ENCODE measurements at regions not wholly inside any gene's neighbourhood (a gene's known extent, or its start where the extent isn't known, plus 50 kb on each side); places are given as distances from the start of the nearest gene placed in this dataset.

GRCh38 chr11:121715405-121715804 lies 262.6 kb upstream of the SORL1-AS1 start:
- Histone ChIP-seq H3K9ac (ENCODE audit: low read length) (no peak overlapping the region), H3K27ac (ENCODE audit: low read length in 2 of 2) (no peak overlapping the region), H2AFZ (ENCODE audit: insufficient read depth, low read depth, low read length, poor library complexity, severe bottlenecking) (no peak overlapping the region), H3K9me3 (ENCODE audit: control extremely low read depth in 1 of 3, control insufficient read depth in 2 of 3, insufficient read depth in 1 of 3, low read length in 2 of 3) (peaks cover 0 to 1% (median 0%) of the 10 kb centered on the region in 3 donors), H4K20me1 (ENCODE audit: control insufficient read depth, insufficient read depth, low read length, poor library complexity, severe bottlenecking) (no peaks in the 10 kb centered on the region), H3K27me3 (replicated peaks in 1 of 4; ENCODE audit: control extremely low read depth in 1 of 4, control insufficient read depth in 3 of 4, insufficient read depth in 4 of 4, low read length in 3 of 4) (peaks cover 0 to 7% (median 0%) of the 10 kb centered on the region in 4 experiments), H3K4me3 (ENCODE audit: control extremely low read depth in 1 of 5, extremely low read depth in 1 of 5, insufficient read depth in 1 of 5, low read depth in 2 of 5, low read length in 4 of 5) (no peak overlapping the region), H3K36me3 (replicated peaks in 1 of 2; ENCODE audit: control extremely low read depth in 1 of 2, control insufficient read depth in 1 of 2, extremely low read depth in 1 of 2, insufficient read depth in 2 of 2, low read length in 1 of 2) (no peaks in the 10 kb centered on the region), H3K4me1 (ENCODE audit: control insufficient read depth in 2 of 2, insufficient read depth in 2 of 2, low read length in 2 of 2) (no peaks in the 10 kb centered on the region), H3K79me2 (ENCODE audit: control insufficient read depth, insufficient read depth, low read length) (no peaks in the 10 kb centered on the region), H3K4me2 (replicated peaks; ENCODE audit: low read depth, low read length, poor library complexity, severe bottlenecking) (no peak overlapping the region)
- no peak overlapping the region for H3K4me3 Mint-ChIP-seq
- no peaks in the 10 kb centered on the region for H3K9me3 Mint-ChIP-seq (ENCODE audit: insufficient read depth)
- ChIA-PET CTCF (interaction anchor here (0.6 kb wide), 1 partner anchor 969 kb away, joined by 3 read pairs; no protein-coding TSS in a partner anchor), POLR2A (no interaction called here)
- DNase-seq: no peak
- peaks cover 18% of the 10 kb centered on the region for H3K27me3 Mint-ChIP-seq
- TF ChIP-seq CTCF (IDR thresholded peaks at IDR 0.05) (no peak), EZH2 (IDR thresholded peaks at IDR 0.05; ENCODE audit: borderline replicate concordance, insufficient read depth, low read depth, low read length, poor library complexity, severe bottlenecking) (no peak)
- intact Hi-C loops (cut with micrococcal nuclease): no loop called here
- H3K4me1 Mint-ChIP-seq: no peaks in the 10 kb centered on the region
- no peak overlapping the region for H3K27ac Mint-ChIP-seq
- no peak for ATAC-seq (ENCODE audit: low read depth)
- WGBS (ENCODE audit: insufficient coverage): 95% methylated on average over 4 of the region's 4 CpGs

GRCh38 chr11:121714351-121714750 lies 261.6 kb upstream of the SORL1-AS1 start:
- Histone ChIP-seq H3K4me3 (ENCODE audit: control extremely low read depth in 1 of 5, extremely low read depth in 1 of 5, insufficient read depth in 1 of 5, low read depth in 2 of 5, low read length in 4 of 5) (no peak overlapping the region), H2AFZ (ENCODE audit: insufficient read depth, low read depth, low read length, poor library complexity, severe bottlenecking) (no peak overlapping the region), H4K20me1 (ENCODE audit: control insufficient read depth, insufficient read depth, low read length, poor library complexity, severe bottlenecking) (no peaks in the 10 kb centered on the region), H3K9ac (ENCODE audit: low read length) (no peak overlapping the region), H3K27me3 (replicated peaks in 1 of 4; ENCODE audit: control extremely low read depth in 1 of 4, control insufficient read depth in 3 of 4, insufficient read depth in 4 of 4, low read length in 3 of 4) (no peaks in the 10 kb centered on the region), H3K27ac (ENCODE audit: low read length in 2 of 2) (no peak overlapping the region), H3K79me2 (ENCODE audit: control insufficient read depth, insufficient read depth, low read length) (no peaks in the 10 kb centered on the region), H3K9me3 (ENCODE audit: control extremely low read depth in 1 of 3, control insufficient read depth in 2 of 3, insufficient read depth in 1 of 3, low read length in 2 of 3) (peaks cover 0 to 1% (median 0%) of the 10 kb centered on the region in 3 donors), H3K36me3 (replicated peaks in 1 of 2; ENCODE audit: control extremely low read depth in 1 of 2, control insufficient read depth in 1 of 2, extremely low read depth in 1 of 2, insufficient read depth in 2 of 2, low read length in 1 of 2) (no peaks in the 10 kb centered on the region), H3K4me2 (replicated peaks; ENCODE audit: low read depth, low read length, poor library complexity, severe bottlenecking) (no peak overlapping the region), H3K4me1 (ENCODE audit: control insufficient read depth in 2 of 2, insufficient read depth in 2 of 2, low read length in 2 of 2) (no peaks in the 10 kb centered on the region)
- no peak overlapping the region for H3K4me3 Mint-ChIP-seq
- DNase-seq (no peak), ATAC-seq (ENCODE audit: low read depth) (no peak)
- no peak for TF ChIP-seq CTCF (IDR thresholded peaks at IDR 0.05)
- TF ChIP-seq EZH2 (IDR thresholded peaks at IDR 0.05; ENCODE audit: borderline replicate concordance, insufficient read depth, low read depth, low read length, poor library complexity, severe bottlenecking): no peak
- intact Hi-C loops (cut with micrococcal nuclease): no loop called here
- H3K27ac Mint-ChIP-seq: no peak overlapping the region
- no CpG with 5 or more reads among the region's 3 CpGs for WGBS (ENCODE audit: insufficient coverage)
- H3K27me3 Mint-ChIP-seq: peaks cover 8% of the 10 kb centered on the region
- H3K4me1 Mint-ChIP-seq: no peaks in the 10 kb centered on the region
- H3K9me3 Mint-ChIP-seq (ENCODE audit: insufficient read depth): no peaks in the 10 kb centered on the region
- ChIA-PET POLR2A (no interaction called here), CTCF (no interaction called here)
